ENCODE measurements at regions not wholly inside any gene's neighbourhood (a gene's known extent, or its start where the extent isn't known, plus 50 kb on each side); places are given as distances from the start of the nearest gene placed in this dataset.

DNA sequence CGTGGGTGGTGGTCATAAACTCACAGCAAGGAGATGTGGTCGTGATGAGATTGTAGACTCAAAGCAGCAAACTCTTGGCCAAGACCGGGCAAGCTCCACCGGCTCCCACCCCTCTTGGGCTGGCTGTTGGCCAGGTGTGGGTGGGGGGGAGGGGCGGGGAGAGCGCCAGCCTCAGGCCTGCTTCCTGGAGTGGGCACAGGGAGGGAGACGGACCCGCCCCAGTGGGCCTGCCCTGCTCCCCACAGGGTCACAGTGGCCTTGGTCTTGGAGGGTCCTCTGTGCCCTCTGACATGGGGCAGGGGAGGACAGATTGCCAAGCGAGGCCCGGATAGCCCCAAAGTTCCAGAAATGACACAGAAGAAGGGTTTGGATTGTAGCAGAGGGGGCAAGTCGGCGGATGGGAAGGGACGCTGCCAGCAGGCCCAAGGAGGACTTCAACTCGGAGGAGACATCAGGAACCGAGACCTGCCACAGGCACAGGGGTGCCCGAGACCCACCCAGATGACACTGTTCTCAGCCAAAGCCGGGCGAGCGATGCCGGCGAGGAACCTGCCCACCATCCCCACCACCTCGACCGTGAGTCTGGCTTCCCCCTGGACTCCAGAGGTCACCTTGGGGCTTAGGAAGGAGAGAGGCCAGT, 85.4 kb upstream of the ACTRT2 start:
- no peak for DNase-seq

DNA sequence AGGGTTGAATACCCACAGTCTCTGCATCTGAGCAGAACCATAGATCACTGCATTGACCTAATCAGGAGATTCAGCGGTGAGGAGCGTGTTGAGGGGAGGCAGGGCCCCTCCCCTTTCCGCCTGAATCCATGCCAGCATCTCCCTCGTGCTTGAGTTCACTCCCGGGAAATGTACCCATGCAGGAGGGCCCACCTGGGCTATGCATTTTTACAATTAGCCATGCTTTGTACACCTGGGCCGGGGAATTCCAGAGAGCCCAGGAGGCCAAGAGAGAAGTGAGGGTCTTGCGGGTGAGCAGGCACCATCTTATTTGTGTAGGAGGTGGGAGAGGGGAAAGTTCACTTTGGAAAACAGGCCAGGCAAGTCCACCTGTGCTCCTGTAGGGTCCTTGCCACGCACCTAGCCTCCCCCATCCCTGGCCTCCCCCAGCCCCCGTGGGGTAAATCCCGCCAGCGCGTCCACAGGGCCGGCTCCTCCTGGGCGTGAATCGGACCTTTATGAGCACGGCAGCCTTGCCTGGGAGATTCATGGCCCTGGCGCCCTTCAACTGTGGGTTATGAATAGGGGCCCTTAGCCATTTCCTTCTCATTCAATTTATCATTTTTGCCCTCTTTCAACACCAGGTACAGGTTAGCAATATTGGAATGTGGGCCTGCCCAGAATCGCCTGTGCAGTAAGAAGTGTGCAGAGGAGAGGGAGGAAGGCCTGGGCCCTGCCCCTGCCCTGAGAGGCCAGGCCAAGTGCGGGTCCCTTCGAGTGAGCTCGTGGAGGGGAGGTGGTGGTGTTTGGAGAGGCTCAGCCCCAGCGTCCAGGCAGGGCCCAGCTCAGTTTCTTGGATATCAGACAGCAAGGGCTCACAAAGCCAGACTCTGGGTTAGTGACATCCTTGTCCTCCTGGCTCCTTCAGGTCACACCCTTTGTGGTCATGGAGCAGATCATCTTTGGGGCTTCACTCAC, 84.4 kb upstream of the ACTRT2 start:
- no peak for DNase-seq

DNA sequence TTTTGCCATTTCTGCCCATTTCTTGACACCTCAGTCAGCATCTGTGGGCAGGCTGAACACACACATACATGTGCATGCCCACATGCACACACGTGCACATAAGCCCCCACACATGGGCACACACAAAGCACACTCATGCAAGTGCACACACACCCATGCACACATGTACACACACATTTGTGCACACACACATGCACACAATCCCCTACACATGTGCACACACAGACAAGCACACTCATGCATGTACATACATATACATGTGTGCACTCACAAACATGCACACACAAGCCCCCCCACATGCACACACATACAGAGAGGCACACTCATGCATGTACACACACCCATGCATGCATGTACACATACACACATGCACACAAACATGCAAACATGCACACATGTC, 83.5 kb upstream of the ACTRT2 start:
- no peak for DNase-seq

DNA sequence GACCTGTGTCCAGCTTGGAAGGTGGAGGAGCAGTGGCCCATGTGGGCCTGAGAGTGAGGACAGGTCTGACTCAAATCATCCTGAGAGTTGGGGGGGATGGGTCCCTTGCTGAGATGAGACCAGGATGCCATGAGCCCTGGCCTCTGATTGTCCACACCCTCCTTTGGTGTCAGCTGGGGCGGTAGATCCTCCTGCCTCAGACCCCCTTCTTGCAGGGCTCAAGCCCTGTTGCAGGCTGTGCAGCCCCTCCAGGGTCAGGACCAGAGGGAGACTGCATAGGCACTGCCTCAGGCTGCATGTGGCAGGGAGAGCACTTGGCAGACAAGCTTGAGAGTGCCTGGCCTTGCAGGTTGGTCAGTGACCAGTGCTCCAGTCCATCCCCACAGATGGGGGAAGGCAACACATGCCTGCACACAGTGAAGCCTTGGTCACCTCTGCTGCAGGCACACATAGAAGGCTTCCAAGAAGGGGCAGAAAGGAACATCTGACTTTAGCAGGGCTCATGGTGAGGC, 82.2 kb upstream of the ACTRT2 start:
- no peak for DNase-seq

DNA sequence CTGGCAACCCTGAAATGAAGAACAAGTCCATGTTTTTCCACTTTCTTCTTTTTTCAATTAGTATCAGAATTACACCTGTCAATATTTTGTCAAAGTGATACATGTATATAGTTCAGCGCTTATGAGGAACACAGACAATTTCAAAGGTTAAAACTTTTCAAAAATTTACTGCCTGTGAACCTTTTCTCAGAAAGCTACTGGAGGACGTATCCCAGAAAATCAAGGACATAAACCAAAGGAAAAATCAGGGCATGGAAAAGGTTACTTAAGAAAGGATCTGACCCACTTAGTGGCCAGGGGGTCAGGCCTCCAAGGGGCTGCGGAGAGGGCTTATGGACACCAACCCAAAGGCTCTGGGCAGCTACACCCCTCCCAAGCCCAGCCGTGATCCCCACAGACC, 81.1 kb upstream of the ACTRT2 start:
- DNase-seq = no peak

DNA sequence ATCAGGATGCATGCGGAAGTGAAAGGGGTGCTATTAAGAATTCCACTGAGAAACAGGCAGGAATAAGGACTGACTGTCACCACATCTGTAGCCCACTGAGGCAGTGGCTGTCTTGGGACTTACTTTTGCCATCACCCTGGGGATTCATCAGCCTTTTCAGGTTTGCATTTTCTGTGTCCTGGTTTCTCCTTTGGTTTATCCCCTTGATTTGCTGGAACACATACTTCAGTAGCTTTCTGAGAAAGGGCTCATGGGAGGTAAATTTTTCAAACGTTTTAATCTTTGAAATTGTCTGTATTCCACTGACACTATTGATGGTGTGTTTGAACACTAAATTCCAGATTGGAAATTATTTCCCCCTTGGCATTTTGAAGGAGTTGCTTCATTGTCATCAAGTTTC, 80.2 kb upstream of the ACTRT2 start:
- DNase-seq = no peak

DNA sequence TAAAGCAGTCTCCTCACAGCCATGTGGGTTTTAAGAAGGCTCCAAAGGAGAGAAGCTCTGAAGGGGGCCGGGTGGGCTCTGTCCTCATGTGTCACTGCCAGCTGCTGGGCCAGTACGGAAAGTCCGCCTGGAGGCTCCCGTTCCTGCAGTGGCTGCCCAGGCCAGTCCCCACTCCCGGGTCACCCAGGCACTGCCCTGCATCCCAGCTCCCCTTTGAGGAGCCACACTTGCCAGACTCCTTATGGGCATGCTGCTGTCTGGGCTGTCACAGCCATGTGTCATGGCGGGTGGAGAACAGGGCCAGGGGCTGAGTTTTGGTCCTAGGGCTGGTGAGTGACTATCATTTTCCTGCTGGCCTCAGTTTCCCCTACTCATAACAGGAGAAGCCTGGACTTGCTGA, 79.4 kb upstream of the ACTRT2 start:
- no peak for DNase-seq

DNA sequence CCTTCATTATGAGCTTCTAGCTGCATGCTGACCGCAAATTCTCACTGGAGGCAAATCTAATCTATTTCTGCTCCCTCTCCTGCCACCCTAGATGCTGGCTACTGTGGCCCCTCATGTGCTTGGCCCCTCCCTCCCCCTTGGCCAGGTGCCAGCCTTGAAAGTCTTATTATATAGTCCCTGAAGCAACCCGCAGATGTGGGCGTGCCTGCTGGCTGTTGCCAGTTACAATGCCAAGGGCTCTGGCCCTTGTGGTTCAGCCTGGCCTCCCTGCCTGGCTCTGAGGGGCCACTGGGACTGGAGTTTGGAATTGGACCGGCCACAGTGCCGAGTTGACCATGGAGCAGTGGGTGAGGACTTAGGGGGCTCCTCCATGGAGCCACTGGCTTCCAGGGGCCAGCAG, 78.9 kb upstream of the ACTRT2 start:
- no peak for DNase-seq

DNA sequence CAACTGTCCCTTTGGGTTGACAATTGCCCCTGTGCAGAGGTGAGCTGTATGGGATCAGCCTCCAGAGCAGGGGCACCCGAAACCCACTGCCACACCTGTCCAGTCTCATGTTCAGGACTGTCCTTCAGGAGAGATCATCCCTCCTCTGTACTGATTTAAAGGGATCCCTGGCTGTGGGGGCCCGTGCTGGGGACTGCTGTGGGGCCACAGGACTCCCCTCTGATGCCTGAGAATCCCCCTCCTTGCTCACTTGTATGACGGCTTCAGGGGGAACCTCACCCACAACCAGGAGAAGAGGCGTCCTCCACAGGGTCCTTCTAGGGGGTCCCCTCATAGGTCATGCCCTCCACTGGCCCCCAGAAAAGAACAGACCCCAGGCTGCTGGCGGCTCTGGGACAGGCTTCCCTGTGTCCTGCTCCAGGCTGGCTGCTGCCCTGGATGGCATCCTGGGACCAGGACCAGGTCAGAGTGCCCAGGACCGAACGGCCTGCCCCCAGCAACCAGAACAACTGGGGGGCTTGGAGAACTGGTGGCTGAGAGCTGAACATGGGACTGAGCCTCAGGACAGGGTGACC, 77.5 kb upstream of the ACTRT2 start:
- DNase-seq = no peak

DNA sequence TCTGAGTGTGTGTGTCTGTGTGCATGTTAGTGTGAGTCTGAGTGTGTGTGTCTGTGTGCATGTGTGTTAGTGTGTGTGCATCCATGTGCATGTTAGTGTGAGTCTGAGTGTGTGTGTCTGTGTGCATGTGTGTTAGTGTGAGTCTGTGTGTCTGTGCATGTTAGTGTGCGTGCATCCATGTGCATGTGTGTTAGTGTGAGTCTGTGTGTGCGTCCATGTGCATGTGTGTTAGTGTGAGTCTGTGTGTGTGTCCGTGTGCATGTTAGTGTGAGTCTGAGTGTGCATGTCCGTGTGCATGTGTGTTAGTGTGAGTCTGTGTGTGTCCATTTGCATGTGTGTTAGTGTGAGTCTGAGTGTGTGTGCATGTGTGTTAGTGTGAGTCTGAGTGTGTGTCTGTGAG, 76.6 kb upstream of the ACTRT2 start:
- DNase-seq = no peak

DNA sequence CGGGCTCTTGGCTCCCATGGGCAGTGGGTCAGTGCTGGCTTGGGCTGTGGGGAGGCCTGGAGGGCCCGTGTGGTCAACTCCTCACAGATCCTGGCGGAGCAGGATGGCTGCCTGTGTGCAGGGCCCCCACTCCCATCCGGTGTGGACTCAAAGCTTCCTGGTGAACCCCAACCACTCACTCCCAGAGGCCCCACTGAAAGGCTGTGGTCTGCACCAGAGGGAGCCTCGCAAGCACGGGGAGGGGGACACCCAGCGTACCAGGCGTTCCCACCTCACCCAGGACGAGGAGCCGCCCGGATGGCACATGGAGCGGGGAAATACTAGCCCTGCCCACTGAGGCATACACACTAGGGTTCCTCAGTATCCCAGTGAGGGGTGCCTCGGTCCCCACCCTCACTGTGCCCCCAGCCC, 75.4 kb upstream of the ACTRT2 start:
- no peak for DNase-seq

DNA sequence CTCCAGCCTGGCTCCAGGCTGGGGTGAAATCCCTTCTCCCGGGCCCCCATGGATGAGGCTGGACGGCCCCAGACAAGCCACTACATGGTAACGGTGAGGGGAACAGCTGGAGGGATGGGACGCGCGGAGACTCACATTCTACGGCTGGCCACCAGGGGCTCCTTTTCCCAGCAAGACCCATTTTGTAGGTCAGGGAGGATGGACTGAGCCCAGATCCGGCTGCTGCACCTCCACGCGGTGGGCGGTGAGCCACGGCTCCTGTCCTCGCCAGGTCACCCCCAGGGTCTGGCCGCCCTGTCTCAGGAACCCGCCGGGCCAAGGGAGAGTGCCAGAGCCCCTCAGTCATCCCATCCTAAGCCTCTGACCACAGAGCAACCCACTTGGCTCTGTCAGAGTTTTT, 75.0 kb upstream of the ACTRT2 start:
- no peak for DNase-seq

DNA sequence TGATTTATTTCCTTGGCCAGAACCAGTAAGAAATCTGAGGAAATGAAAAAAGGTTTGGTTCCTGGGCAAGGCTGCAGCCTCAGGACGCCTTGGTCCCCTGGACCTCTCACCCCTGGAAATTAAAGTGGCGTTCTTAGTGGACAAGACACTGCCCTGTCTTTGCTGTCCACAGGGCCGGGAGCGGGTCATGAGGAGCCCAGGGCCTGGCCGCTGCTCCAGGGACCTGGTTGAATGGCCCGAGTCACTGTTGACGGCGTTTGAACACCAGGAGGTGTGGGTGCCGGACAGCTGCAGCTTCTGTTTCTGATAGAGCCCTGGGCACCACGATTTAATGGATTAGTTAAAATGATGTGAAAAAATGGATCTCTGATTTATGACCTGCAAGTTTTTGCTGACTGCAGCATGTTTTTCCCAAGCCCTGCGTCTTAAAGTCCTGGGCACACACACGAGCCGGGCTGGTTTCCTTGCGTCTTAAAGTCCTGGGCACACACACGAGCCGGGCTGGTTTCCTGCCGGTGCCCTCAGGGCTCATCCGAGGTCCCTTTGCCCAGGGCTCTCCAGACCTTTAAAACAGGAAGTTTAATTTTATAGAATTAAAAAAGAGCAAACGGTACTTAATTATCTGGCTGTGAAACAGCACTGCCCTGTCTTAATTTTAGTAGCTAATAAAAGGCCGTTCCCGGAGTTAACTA, 74.1 kb upstream of the ACTRT2 start:
- DNase-seq = no peak

DNA sequence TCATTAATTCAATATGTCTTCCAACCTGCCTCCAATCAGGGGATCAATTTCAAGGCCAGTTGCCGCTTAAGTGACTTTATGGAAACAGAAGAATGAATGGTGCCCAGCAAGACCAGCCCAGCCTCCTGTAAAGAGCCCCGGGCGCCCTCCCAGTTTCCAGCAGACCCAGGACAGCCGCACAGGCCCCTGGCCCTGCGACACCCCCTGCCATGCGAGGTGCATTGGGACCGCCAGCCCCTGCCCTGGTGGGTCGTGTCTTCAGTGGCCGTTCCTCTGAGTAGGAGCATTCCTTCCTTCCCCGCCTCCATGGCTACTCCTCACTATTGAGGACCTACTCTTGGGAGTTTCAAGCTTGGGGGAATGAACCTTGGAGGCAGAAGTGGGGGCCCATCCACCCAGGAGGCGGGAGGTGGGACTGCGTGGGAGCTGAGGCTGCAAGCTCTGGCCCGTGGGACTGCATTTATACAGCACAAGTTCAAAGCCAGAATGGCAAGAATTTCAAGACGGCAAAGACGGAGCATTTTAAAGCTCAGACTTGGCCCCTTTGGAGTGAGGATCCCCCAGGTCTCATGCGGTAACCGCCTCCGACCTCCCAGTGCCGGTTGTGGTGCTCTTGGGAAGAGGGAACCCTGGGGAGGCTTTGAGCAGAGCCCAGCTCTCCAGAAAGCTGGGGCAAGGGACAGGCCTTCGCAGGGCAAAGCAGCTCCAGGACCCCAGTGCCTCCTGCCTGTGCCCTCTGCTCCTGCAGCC, 73.1 kb upstream of the ACTRT2 start:
- DNase-seq = no peak

DNA sequence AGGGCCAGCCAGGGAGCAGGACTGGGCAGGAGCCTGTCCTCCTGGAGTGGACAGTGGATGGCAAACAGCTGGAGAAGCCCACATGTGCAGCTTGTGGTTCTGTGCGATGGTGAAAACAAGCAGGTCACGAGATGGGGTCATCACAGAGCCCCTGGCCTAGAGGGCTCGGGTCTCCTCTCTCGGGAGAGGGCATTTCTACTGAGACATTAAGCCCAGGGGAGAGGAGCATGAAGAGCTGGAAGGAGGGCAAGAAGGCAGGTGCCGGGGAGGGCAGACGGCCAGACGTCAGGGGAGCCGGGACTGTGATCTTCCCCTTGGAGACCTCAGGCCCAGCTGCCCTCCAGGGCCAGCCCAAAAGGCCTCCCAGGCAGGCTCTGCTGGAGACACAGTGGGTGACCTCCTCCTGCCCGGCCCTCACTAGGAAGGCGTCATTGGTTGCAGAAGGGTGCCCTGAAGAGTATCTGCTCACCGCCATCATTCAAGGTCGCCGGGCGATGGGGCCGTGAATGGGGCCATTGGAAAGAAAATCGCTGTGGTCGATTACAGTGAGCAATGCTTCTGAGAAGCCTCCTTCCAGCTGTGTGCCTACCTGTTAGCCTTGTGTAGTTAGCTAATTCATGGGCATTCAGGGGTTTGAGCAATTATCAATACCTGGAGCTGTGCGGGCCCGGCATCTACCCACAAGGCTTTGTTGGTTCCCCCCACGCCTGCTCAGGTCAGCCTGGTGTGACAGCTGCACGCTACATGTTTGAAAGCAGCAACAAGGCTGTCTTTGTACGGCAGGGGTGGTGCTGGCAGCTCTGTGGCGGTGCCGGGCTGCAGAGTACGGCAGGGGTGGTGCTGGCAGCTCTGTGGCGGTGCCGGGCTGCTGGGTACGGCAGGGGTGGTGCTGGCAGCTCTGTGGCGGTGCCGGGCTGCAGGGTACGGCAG, 72.3 kb upstream of the ACTRT2 start:
- DNase-seq = no peak

DNA sequence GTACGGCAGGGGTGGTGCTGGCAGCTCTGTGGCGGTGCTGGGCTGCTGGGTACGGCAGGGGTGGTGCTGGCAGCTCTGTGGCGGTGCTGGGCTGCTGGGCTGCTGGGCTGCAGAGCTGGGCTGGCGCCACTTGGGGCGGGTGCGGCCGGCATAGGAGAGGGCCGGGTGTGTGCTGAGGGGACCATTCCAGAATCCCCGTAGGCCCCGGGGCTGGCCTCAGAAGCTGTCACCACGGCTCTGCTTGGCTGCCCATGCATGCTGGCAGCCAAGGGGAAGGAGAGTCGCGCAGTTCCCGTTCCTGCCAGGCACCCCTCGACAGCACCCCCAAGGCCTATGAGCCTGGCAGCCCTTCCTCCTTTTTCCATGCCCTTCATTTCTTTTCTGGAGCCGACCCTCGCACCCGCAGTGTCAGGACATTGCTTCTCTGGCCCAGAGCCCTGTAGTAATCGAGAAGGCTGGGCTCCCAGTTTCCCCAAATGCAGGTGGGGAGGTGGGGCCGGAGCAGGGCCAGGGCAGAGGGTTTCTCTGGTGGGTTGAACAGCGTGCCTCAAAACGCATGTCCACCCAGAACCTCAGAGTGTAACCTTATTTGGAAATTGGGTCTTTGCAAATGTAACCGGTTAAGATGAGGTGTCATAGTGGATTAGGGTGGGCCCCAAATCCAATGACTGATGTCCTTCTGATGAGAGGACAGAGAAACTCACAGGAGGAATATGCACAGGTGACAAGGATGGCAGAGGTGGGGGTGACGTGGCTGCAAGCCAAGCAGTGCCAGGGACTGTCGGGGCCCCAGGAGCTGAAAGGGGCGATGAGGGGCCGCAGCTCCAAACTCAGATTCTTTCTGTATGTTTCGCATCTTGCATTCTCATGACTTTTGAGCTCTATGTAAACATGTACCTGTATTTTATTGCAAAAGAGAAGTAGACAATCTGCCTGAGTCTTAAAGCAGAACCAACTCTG, 71.0 kb upstream of the ACTRT2 start:
- no peak for DNase-seq

DNA sequence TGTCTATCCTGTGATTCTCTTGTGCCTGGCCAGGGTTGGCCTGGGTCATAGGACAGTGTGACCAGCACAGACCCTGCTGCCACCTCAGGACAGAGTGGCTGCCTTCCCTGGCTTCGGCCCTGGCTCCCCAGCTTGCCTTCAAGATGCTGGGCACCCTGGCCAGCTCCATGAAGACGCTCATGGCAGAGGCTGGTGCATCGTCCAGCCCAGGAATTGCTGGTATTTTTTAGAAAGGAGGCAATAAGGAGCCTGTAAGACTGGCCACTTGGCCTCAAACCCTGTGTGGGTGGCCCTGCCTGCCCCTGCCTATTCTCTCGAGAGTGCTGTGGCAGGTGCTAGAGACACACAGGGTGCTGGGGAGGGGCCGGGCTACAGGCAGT, 70.4 kb upstream of the ACTRT2 start:
- no peak for DNase-seq

DNA sequence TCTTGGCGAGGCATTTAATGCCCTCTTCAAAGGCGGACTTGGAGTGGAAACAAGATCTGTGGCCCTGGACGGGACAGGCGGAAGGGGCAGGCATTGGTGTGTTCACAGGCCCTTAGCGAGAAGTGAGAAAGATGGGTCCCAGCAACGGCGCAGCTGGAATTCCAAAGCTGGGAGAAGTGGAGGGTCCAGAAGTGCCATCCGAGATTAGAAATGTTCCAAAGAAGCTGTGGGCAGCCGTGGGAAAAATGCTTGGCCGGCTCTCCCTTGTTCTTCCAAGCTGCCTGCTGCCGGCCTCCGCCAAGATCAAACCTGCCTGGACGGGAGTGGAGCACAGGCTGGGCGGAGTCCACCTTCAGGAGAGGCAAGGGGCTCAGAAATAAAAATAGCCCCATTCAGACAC, 69.4 kb upstream of the ACTRT2 start:
- no peak for DNase-seq

DNA sequence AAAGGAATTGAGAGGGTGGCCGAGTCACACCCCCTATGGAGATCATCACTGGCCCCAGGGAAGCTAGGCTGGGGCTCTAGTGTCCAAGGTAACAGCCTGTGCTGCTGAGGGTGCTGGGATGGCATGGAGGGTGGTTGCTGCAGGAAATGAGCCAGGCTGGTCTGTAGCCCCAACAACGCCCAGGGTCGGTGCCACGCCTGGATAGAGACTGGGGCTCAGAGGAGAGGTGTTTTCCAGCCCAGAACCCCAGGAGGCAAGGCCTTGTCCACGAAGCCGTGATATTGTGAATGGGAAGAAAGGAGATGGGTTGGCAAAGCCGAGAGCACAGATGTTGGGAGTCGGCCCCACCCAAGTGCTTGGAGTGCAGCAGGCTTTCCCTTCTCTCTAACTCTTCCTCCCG, 68.9 kb upstream of the ACTRT2 start:
- DNase-seq = no peak

DNA sequence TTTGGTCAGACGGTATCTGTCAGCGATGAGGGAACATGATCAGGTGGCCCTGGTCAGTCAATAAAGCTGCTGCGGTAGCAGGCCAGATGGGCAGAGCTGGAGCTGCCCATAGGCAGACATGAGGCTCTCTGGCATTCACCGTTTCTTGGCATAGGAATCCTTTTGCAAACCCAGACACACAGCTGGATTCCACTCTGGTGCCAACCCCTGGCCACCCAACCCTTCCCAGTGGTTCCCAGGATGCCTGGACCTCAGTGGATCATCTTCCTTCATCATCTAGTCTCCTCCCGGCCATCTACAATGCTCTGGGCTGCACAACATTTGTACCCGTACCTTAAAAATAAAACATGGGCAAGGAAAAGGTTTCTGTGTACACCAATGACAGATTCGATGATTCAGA, 68.3 kb upstream of the ACTRT2 start:
- no peak for DNase-seq
